Natural killer cell (primary cell): ENCODE measurements at regions not wholly inside any gene's neighbourhood (a gene's known extent, or its start where the extent isn't known, plus 50 kb on each side); places are given as distances from the start of the nearest gene placed in this dataset.

Experiments
- ATAC-seq, 3 donors: fragments of 150-1000 bp in 2 of 3; fragments of 200-7000 bp in 1 of 3; cut with Tn5 transposase; 1 replicate in 1 of 3; 2 replicates in 2 of 3; pipeline ENCODE4 v1.10.0; 2021; ENCODE audit warnings: mild to moderate bottlenecking in 2 of 3, moderate library complexity in 2 of 3
- DNase-seq, 2 donors: peaks; one replicate each; pipeline versions ENCODE4 v3.0.0 to v3.0.0-alpha.2; 2013 to 2021; ENCODE audit warnings: mixed read lengths in 1 of 2
- H3K27ac ChIP-seq: one replicate; pipeline ENCODE4 v1.5.1; 2013; ENCODE audit warnings: mild to moderate bottlenecking, low read length
- H3K27me3 ChIP-seq: one replicate; pipeline ENCODE4 v1.6.1; 2013; ENCODE audit warnings: low read length; ENCODE audit not compliant: control insufficient read depth, insufficient read depth
- H3K36me3 ChIP-seq: one replicate; pipeline ENCODE4 v1.6.1; 2013; ENCODE audit warnings: low read length; ENCODE audit not compliant: control insufficient read depth, insufficient read depth
- H3K4me1 ChIP-seq: one replicate; pipeline ENCODE4 v1.6.1; 2013; ENCODE audit warnings: low read length; ENCODE audit not compliant: control insufficient read depth, insufficient read depth
- H3K4me3 ChIP-seq: one replicate; pipeline ENCODE4 v1.5.1; 2013; ENCODE audit warnings: low read length
- H3K9me3 ChIP-seq: one replicate; pipeline ENCODE4 v1.6.1; 2013; ENCODE audit warnings: low read length; ENCODE audit not compliant: control insufficient read depth, insufficient read depth
- H3K27ac Mint-ChIP-seq, 2 donors: one replicate each; pipeline ENCODE4 v1.8.0; 2022; ENCODE audit warnings: mild to moderate bottlenecking in 2 of 2, mixed read lengths in 2 of 2, moderate library complexity in 1 of 2
- H3K27me3 Mint-ChIP-seq, 2 donors: one replicate each; pipeline ENCODE4 v1.8.0; 2022; ENCODE audit warnings: low read depth in 2 of 2, mixed read lengths in 2 of 2
- H3K36me3 Mint-ChIP-seq: one replicate; pipeline ENCODE4 v1.8.0; 2022; ENCODE audit warnings: mixed read lengths
- H3K4me1 Mint-ChIP-seq, 2 donors: one replicate each; pipeline ENCODE4 v1.8.0; 2022; ENCODE audit warnings: mixed read lengths in 2 of 2
- H3K4me3 Mint-ChIP-seq: one replicate; pipeline ENCODE4 v1.8.0; 2022; ENCODE audit warnings: mild to moderate bottlenecking, moderate library complexity, mixed read lengths
- H3K9me3 Mint-ChIP-seq, 2 donors: one replicate each; pipeline ENCODE4 v1.8.0; 2022; ENCODE audit warnings: mixed read lengths in 2 of 2
- CTCF ChIP-seq: fragments of 200-600 bp; IDR thresholded peaks from one replicate; pipeline ENCODE4 v1.8.0; 2022; ENCODE audit warnings: antibody characterized with exemption
- WGBS: methylation state at CpG from one replicate; pipeline ENCODE4 v1.1.7; 2013; ENCODE audit warnings: missing lambda C conversion rate; ENCODE audit not compliant: insufficient coverage; 5-methylcytosine and 5-hydroxymethylcytosine counted together
- intact Hi-C: fragments of 100-400 bp; cut with micrococcal nuclease; formaldehyde crosslinking; loops from one replicate; pipeline ENCODE4 v1.14.2; 2022

- no peak for DNase-seq
- TF ChIP-seq CTCF = no peak
- 14% methylated on average over 1 of the region's 4 CpGs for WGBS
- Mint-ChIP-seq H3K27me3 (no peaks in the 10 kb centered on the region), H3K27ac (no peak overlapping the region), H3K4me1 (no peaks in the 10 kb centered on the region), H3K36me3 (peaks cover 8% of the 10 kb centered on the region), H3K9me3 (peaks cover 11 to 22% of the 10 kb centered on the region in 2 donors), H3K4me3 (no peak overlapping the region)
- H3K4me1 ChIP-seq = no peaks in the 10 kb centered on the region
- intact Hi-C loops = no loop called here
- no peak for ATAC-seq
- H3K4me3 ChIP-seq = no peak overlapping the region
- no peak overlapping the region for H3K27ac ChIP-seq
- no peaks in the 10 kb centered on the region for H3K36me3 ChIP-seq
- H3K27me3 ChIP-seq = no peaks in the 10 kb centered on the region
- H3K9me3 ChIP-seq = no peaks in the 10 kb centered on the region
Measured at GRCh38 chr18:72613534-72613930, 69.4 kb upstream of the CBLN2 start.

GRCh38 chr18:72612894-72613533 lies 68.9 kb upstream of the CBLN2 start:
- no peaks in the 10 kb centered on the region for H3K4me1 ChIP-seq
- H3K4me3 Mint-ChIP-seq = no peak overlapping the region
- H3K9me3 Mint-ChIP-seq = peaks cover 12 to 22% of the 10 kb centered on the region in 2 donors
- H3K27ac ChIP-seq = no peak overlapping the region
- H3K36me3 Mint-ChIP-seq = peaks cover 8% of the 10 kb centered on the region
- H3K4me1 Mint-ChIP-seq = no peaks in the 10 kb centered on the region
- no peak overlapping the region for H3K27ac Mint-ChIP-seq
- no peaks in the 10 kb centered on the region for H3K9me3 ChIP-seq
- no peaks in the 10 kb centered on the region for H3K27me3 ChIP-seq
- intact Hi-C loops = no loop called here
- H3K36me3 ChIP-seq = no peaks in the 10 kb centered on the region
- H3K27me3 Mint-ChIP-seq = no peaks in the 10 kb centered on the region
- H3K4me3 ChIP-seq = no peak overlapping the region
- ATAC-seq = no peak
- 24% methylated on average over 1 of the region's 2 CpGs for WGBS
- TF ChIP-seq CTCF = no peak
- no peak for DNase-seq

GRCh38 chr18:72605376-72605775 lies 61.2 kb upstream of the CBLN2 start:
- WGBS = no CpG with 5 or more reads among the region's 1 CpG
- H3K9me3 ChIP-seq = no peaks in the 10 kb centered on the region
- no peak overlapping the region for H3K4me3 Mint-ChIP-seq
- H3K9me3 Mint-ChIP-seq = peaks cover 11 to 18% of the 10 kb centered on the region in 2 donors
- H3K36me3 Mint-ChIP-seq = peaks cover 6% of the 10 kb centered on the region
- no peaks in the 10 kb centered on the region for H3K4me1 ChIP-seq
- DNase-seq (no peak), ATAC-seq (no peak)
- H3K27ac Mint-ChIP-seq = no peak overlapping the region
- H3K27ac ChIP-seq = no peak overlapping the region
- H3K27me3 ChIP-seq = no peaks in the 10 kb centered on the region
- TF ChIP-seq CTCF = no peak
- no peaks in the 10 kb centered on the region for H3K4me1 Mint-ChIP-seq
- intact Hi-C loops = no loop called here
- H3K27me3 Mint-ChIP-seq = no peaks in the 10 kb centered on the region
- no peak overlapping the region for H3K4me3 ChIP-seq
- H3K36me3 ChIP-seq = no peaks in the 10 kb centered on the region

GRCh38 chr18:72601944-72602343 lies 57.8 kb upstream of the CBLN2 start:
- H3K9me3 Mint-ChIP-seq = peaks cover 6 to 19% of the 10 kb centered on the region in 2 donors
- H3K36me3 ChIP-seq = no peaks in the 10 kb centered on the region
- H3K4me1 ChIP-seq = no peaks in the 10 kb centered on the region
- ATAC-seq = no peak
- no peak overlapping the region for H3K4me3 Mint-ChIP-seq
- no peak overlapping the region for H3K4me3 ChIP-seq
- H3K27ac Mint-ChIP-seq = no peak overlapping the region
- no peaks in the 10 kb centered on the region for H3K27me3 ChIP-seq
- H3K36me3 Mint-ChIP-seq = no peaks in the 10 kb centered on the region
- no peaks in the 10 kb centered on the region for H3K4me1 Mint-ChIP-seq
- 94% methylated on average over 4 of the region's 6 CpGs for WGBS
- no peaks in the 10 kb centered on the region for H3K9me3 ChIP-seq
- no peak for TF ChIP-seq CTCF
- DNase-seq = no peak
- H3K27ac ChIP-seq = no peak overlapping the region
- intact Hi-C loops = no loop called here
- H3K27me3 Mint-ChIP-seq = no peaks in the 10 kb centered on the region
